SK-N-SH treated with all-trans-retinoic acid at 6 μM for 48 hours (cell line): ENCODE measurements at regions not wholly inside any gene's neighbourhood (a gene's known extent, or its start where the extent isn't known, plus 50 kb on each side); places are given as distances from the start of the nearest gene placed in this dataset.

ENCODE experiments used
- ATAC-seq: fragments of 200-7000 bp; cut with Tn5 transposase; 3 replicates; pipeline ENCODE4 v1.9.1; 2020; ENCODE audit warnings: mild to moderate bottlenecking, moderate library complexity
- ARNTL ChIP-seq: fragments of 450-650 bp; formaldehyde crosslinking; IDR thresholded peaks from 2 replicates; pipeline ENCODE4 v1.5.0; 2020; ENCODE audit warnings: low read depth, mild to moderate bottlenecking, moderate library complexity, borderline replicate concordance
- BACH2 ChIP-seq: fragments of 250-450 bp; sonication (Bioruptor Pico); IDR thresholded peaks from 2 replicates; pipeline ENCODE4 v1.9.0; 2021; ENCODE audit warnings: mild to moderate bottlenecking, borderline replicate concordance
- CREB5 ChIP-seq: fragments of 250-450 bp; sonication (Bioruptor Pico); IDR thresholded peaks from 2 replicates; pipeline ENCODE4 v1.5.1; 2020; ENCODE audit warnings: low read depth, mild to moderate bottlenecking, moderate library complexity
- CSDC2 ChIP-seq: fragments of 250-450 bp; sonication (Bioruptor Pico); IDR thresholded peaks from 2 replicates; pipeline ENCODE4 v1.5.0; 2020; ENCODE audit warnings: mild to moderate bottlenecking, moderate library complexity
- ESRRG ChIP-seq: fragments of 250-450 bp; sonication (Bioruptor Pico); IDR thresholded peaks from 2 replicates; pipeline ENCODE4 v1.6.1; 2021; ENCODE audit warnings: mild to moderate bottlenecking
- GLIS3 ChIP-seq: fragments of 250-450 bp; sonication (Bioruptor Pico); IDR thresholded peaks from 2 replicates; pipeline ENCODE4 v1.5.0; 2020; ENCODE audit warnings: mild to moderate bottlenecking, moderate library complexity
- ISL1 ChIP-seq: fragments of 250-450 bp; sonication (Bioruptor Pico); IDR thresholded peaks from 2 replicates; pipeline ENCODE4 v2.1.2; 2022; ENCODE audit warnings: mild to moderate bottlenecking, moderate library complexity
- OSR1 ChIP-seq: fragments of 250-450 bp; sonication (Bioruptor Pico); IDR thresholded peaks from 2 replicates; pipeline ENCODE4 v1.8.0; 2022; ENCODE audit warnings: moderate library complexity, mild to moderate bottlenecking, inconsistent platforms
- POU6F1 ChIP-seq: fragments of 250-450 bp; sonication (Bioruptor Pico); IDR thresholded peaks from 2 replicates; pipeline ENCODE4 v1.8.0; 2021; ENCODE audit warnings: low read depth, mild to moderate bottlenecking, moderate library complexity, borderline replicate concordance
- PPARA ChIP-seq: fragments of 250-450 bp; sonication (Bioruptor Pico); IDR thresholded peaks from 2 replicates; pipeline ENCODE4 v1.5.0; 2020; ENCODE audit warnings: mild to moderate bottlenecking, borderline replicate concordance
- RARB ChIP-seq: fragments of 250-450 bp; sonication (Bioruptor Pico); IDR thresholded peaks from 2 replicates; pipeline ENCODE4 v1.8.0; 2021; ENCODE audit warnings: mild to moderate bottlenecking, moderate library complexity
- SNAI2 ChIP-seq: fragments of 250-450 bp; sonication (Bioruptor Pico); IDR thresholded peaks from 2 replicates; pipeline ENCODE4 v1.5.0; 2020; ENCODE audit warnings: mild to moderate bottlenecking, moderate library complexity
- TCF4 ChIP-seq: fragments of 250-450 bp; sonication (Bioruptor Pico); IDR thresholded peaks from 2 replicates; pipeline ENCODE4 v1.8.0; 2021; ENCODE audit warnings: mild to moderate bottlenecking, moderate library complexity, borderline replicate concordance
- TOX ChIP-seq: fragments of 250-450 bp; sonication (Bioruptor Pico); IDR thresholded peaks from 2 replicates; pipeline ENCODE4 v1.8.0; 2021; ENCODE audit warnings: mild to moderate bottlenecking, moderate library complexity, borderline replicate concordance
- ZC3H10 ChIP-seq: fragments of 250-450 bp; sonication (Bioruptor Pico); IDR thresholded peaks from 2 replicates; pipeline ENCODE4 v1.5.1; 2021; ENCODE audit warnings: mild to moderate bottlenecking, moderate library complexity
- ZFP3 ChIP-seq: fragments of 250-450 bp; sonication (Bioruptor Pico); IDR thresholded peaks from 2 replicates; pipeline ENCODE4 v1.5.0; 2020; ENCODE audit warnings: mild to moderate bottlenecking, moderate library complexity
- ZFP30 ChIP-seq: fragments of 450-650 bp; formaldehyde crosslinking; IDR thresholded peaks from 2 replicates; pipeline ENCODE4 v1.5.0; 2022; ENCODE audit warnings: mild to moderate bottlenecking, moderate library complexity
- ZNF565 ChIP-seq: fragments of 450-650 bp; formaldehyde crosslinking; conservative IDR thresholded peaks from 2 replicates; pipeline ENCODE4 v1.5.0; 2020; ENCODE audit warnings: low read depth, mild to moderate bottlenecking, moderate library complexity
- ZNF70 ChIP-seq: fragments of 450-650 bp; formaldehyde crosslinking; IDR thresholded peaks from 2 replicates; pipeline ENCODE4 v1.5.0; 2020; ENCODE audit warnings: mild to moderate bottlenecking, moderate library complexity
- ZNF8 ChIP-seq: fragments of 450-650 bp; formaldehyde crosslinking; IDR thresholded peaks from 2 replicates; pipeline ENCODE4 v1.5.0; 2020; ENCODE audit warnings: mild to moderate bottlenecking, moderate library complexity

- no peak for ATAC-seq
Measured at GRCh38 chr2:198757069-198757468, 700.7 kb downstream of the SATB2 start.

GRCh38 chr2:198756166-198756565, 701.6 kb downstream of the SATB2 start:
- no peak for ATAC-seq
- TF ChIP-seq TCF4 (CRISPR knock-in tag) = no peak
- no peak for TF ChIP-seq POU6F1
- no peak for TF ChIP-seq ZFP3
- TF ChIP-seq ZNF70 (CRISPR knock-in tag) = no peak
- TF ChIP-seq RARB (CRISPR knock-in tag) = no peak
- no peak for TF ChIP-seq ISL1 (CRISPR knock-in tag)
- no peak for TF ChIP-seq ARNTL (CRISPR knock-in tag)
- no peak for TF ChIP-seq OSR1 (CRISPR knock-in tag)
- no peak for TF ChIP-seq CREB5
- no peak for TF ChIP-seq ZNF565 (CRISPR knock-in tag)
- no peak for TF ChIP-seq BACH2 (CRISPR knock-in tag)
- no peak for TF ChIP-seq SNAI2 (CRISPR knock-in tag)
- no peak for TF ChIP-seq PPARA (CRISPR knock-in tag)
- TF ChIP-seq ZC3H10 = no peak
- TF ChIP-seq ZFP30 (CRISPR knock-in tag) = no peak
- TF ChIP-seq ZNF8 = no peak

More at GRCh38 chr2:198757069-198757468, 700.7 kb downstream of the SATB2 start:
- TF ChIP-seq ESRRG (CRISPR knock-in tag) (no peak), TCF4 (CRISPR knock-in tag) (no peak), ZC3H10 (no peak), RARB (CRISPR knock-in tag) (no peak), ZFP3 (no peak), ZFP30 (CRISPR knock-in tag) (no peak), ZNF8 (no peak), POU6F1 (no peak), OSR1 (CRISPR knock-in tag) (no peak), ZNF70 (CRISPR knock-in tag) (no peak), CSDC2 (CRISPR knock-in tag) (no peak), PPARA (CRISPR knock-in tag) (no peak), ISL1 (CRISPR knock-in tag) (no peak)
- TF ChIP-seq, all 23 proteins: peak for 0

DNA sequence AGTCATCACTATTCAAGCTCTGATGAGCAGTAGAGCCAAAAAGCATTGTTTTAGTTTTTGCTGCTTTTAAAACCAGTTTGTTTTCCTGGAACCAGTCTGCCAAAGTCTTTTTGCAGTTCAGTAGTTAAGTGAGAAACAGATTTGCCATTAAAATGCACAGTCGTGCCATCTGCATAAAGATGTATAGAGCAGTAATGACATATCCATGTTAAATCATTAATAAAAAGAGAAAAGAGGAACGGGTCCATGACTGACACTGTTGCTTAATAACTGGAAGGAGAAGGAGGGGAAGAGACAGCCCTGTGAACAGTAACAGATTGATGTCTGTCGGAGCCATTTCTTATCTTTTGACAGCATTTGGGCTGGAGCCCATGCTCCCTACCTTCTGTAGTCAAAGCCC, 704.6 kb downstream of the SATB2 start:
- ATAC-seq = no peak

GRCh38 chr2:198749364-198749763, 708.4 kb downstream of the SATB2 start:
- no peak for TF ChIP-seq CSDC2 (CRISPR knock-in tag)
- TF ChIP-seq CREB5 = no peak
- no peak for TF ChIP-seq PPARA (CRISPR knock-in tag)
- no peak for TF ChIP-seq OSR1 (CRISPR knock-in tag)
- no peak for TF ChIP-seq POU6F1
- TF ChIP-seq TCF4 (CRISPR knock-in tag) = no peak
- no peak for TF ChIP-seq ARNTL (CRISPR knock-in tag)
- no peak for TF ChIP-seq ZFP30 (CRISPR knock-in tag)
- ATAC-seq = no peak

More for the DNA sequence above, 704.6 kb downstream of the SATB2 start:
- no peak for TF ChIP-seq TOX (CRISPR knock-in tag)
- TF ChIP-seq ZFP30 (CRISPR knock-in tag) = no peak
- TF ChIP-seq GLIS3 (CRISPR knock-in tag) = no peak
- no peak for TF ChIP-seq POU6F1
